ENCODE measurements at regions not wholly inside any gene's neighbourhood (a gene's known extent, or its start where the extent isn't known, plus 50 kb on each side); places are given as distances from the start of the nearest gene placed in this dataset.

DNA sequence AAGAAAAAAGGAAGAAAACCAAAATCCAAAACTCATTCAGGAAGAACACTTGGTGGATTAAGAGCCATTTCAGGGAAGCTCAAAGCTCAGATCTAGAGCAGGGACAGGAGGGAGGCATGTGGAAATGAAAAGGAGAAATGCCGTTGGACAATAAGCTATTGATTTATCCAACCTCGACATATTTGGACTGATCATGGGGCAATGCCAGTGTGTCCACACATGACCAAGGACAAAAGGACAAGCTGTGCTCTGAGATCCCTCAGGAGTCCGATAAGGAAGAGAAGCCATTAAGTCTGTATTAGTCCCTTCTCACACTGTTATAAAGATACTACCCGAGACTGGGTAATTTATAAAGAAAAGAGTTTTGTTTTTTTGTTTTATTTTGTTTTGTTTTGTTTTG, 684.0 kb upstream of the CELF2 start:
- TF ChIP-seq CTCF (IDR thresholded peaks at IDR 0.05) (no peak), EZH2 (IDR thresholded peaks at IDR 0.05) (no peak)

All from neural progenitor cell (in vitro differentiated cells).